KMS-11 (cell line): ENCODE measurements at regions not wholly inside any gene's neighbourhood (a gene's known extent, or its start where the extent isn't known, plus 50 kb on each side); places are given as distances from the start of the nearest gene placed in this dataset.

ENCODE experiments used
- H2AFZ ChIP-seq: fragments of 200-600 bp; sonication (generic); 2 replicates; pipeline ENCODE4 v1.6.1; 2016; ENCODE audit warnings: antibody characterized with exemption, mixed run types, low read depth
- H3K27ac ChIP-seq: fragments of 200-600 bp; sonication (generic); 2 replicates; pipeline ENCODE4 v1.6.1; 2016; ENCODE audit warnings: mild to moderate bottlenecking, mixed run types
- H3K27me3 ChIP-seq: fragments of 200-600 bp; sonication (generic); 2 replicates; pipeline ENCODE4 v1.6.1; 2017; ENCODE audit warnings: mild to moderate bottlenecking, low read depth, mixed run types, moderate library complexity; ENCODE audit not compliant: insufficient read depth
- H3K36me3 ChIP-seq: fragments of 200-600 bp; sonication (generic); 2 replicates; pipeline ENCODE4 v1.6.1; 2017; ENCODE audit warnings: mild to moderate bottlenecking, mixed run types; ENCODE audit not compliant: insufficient read depth
- H3K4me1 ChIP-seq: fragments of 200-600 bp; sonication (generic); 2 replicates; pipeline ENCODE4 v1.6.1; 2016; ENCODE audit warnings: mild to moderate bottlenecking, low read depth, mixed run types; ENCODE audit not compliant: poor library complexity, severe bottlenecking
- H3K4me2 ChIP-seq: fragments of 200-600 bp; sonication (generic); 2 replicates; pipeline ENCODE4 v1.7.0; 2016; ENCODE audit warnings: mild to moderate bottlenecking, mixed run types
- H3K4me3 ChIP-seq: fragments of 200-600 bp; sonication (generic); IDR thresholded peaks from 2 replicates; pipeline ENCODE4 v1.6.1; 2017; ENCODE audit warnings: low read depth, low read length, mixed read lengths; ENCODE audit not compliant: insufficient read depth
- H3K79me2 ChIP-seq: fragments of 200-600 bp; sonication (generic); 2 replicates; pipeline ENCODE4 v1.6.1; 2016; ENCODE audit warnings: low read depth, mixed run types; ENCODE audit not compliant: insufficient read depth
- H3K9ac ChIP-seq: fragments of 200-600 bp; sonication (generic); 2 replicates; pipeline ENCODE4 v1.6.1; 2016; ENCODE audit warnings: mild to moderate bottlenecking, mixed run types
- H4K20me1 ChIP-seq: fragments of 200-600 bp; sonication (generic); 2 replicates; pipeline ENCODE4 v1.6.1; 2016; ENCODE audit warnings: mild to moderate bottlenecking, mixed run types; ENCODE audit not compliant: insufficient read depth
- CTCF ChIP-seq: fragments of 200-600 bp; sonication (generic); conservative IDR thresholded peaks from 2 replicates; pipeline ENCODE4 v1.6.1; 2017; ENCODE audit warnings: low read depth, mild to moderate bottlenecking, antibody characterized with exemption, low read length, moderate library complexity, mixed read lengths

GRCh38 chr12:102322254-102322653 lies 124.6 kb upstream of the PMCH start:
- Histone ChIP-seq H4K20me1 (no peaks in the 10 kb centered on the region), H3K4me1 (no peaks in the 10 kb centered on the region), H3K36me3 (no peaks in the 10 kb centered on the region), H3K4me3 (no peak overlapping the region), H3K9ac (no peak overlapping the region), H3K27me3 (no peaks in the 10 kb centered on the region), H3K79me2 (no peaks in the 10 kb centered on the region), H3K27ac (no peak overlapping the region), H2AFZ (no peak overlapping the region), H3K4me2 (no peak overlapping the region)
- TF ChIP-seq CTCF, result no peak

GRCh38 chr12:102321305-102322082 lies 123.9 kb upstream of the PMCH start:
- H3K27ac ChIP-seq, result no peak overlapping the region
- no peaks in the 10 kb centered on the region for H4K20me1 ChIP-seq
- no peak overlapping the region for H2AFZ ChIP-seq
- no peaks in the 10 kb centered on the region for H3K36me3 ChIP-seq
- H3K9ac ChIP-seq, result no peak overlapping the region
- no peak for TF ChIP-seq CTCF
- no peak overlapping the region for H3K4me3 ChIP-seq
- no peak overlapping the region for H3K4me2 ChIP-seq
- H3K79me2 ChIP-seq, result no peaks in the 10 kb centered on the region
- no peaks in the 10 kb centered on the region for H3K4me1 ChIP-seq
- H3K27me3 ChIP-seq, result no peaks in the 10 kb centered on the region

- TF ChIP-seq CTCF, result no peak
- no peaks in the 10 kb centered on the region for H3K27me3 ChIP-seq
Observed at GRCh38 chr12:102317155-102317554, 119.5 kb upstream of the PMCH start.

GRCh38 chr12:102316723-102317122 lies 119.1 kb upstream of the PMCH start:
- Histone ChIP-seq H3K9ac (no peak overlapping the region), H3K27me3 (no peaks in the 10 kb centered on the region), H4K20me1 (no peaks in the 10 kb centered on the region), H3K27ac (no peak overlapping the region), H3K79me2 (no peaks in the 10 kb centered on the region), H2AFZ (no peak overlapping the region), H3K36me3 (no peaks in the 10 kb centered on the region), H3K4me2 (no peak overlapping the region), H3K4me1 (no peaks in the 10 kb centered on the region), H3K4me3 (no peak overlapping the region)
- TF ChIP-seq CTCF, result no peak

More at GRCh38 chr12:102317155-102317554, 119.5 kb upstream of the PMCH start:
- no peak overlapping the region for H3K4me2 ChIP-seq
- no peak overlapping the region for H3K9ac ChIP-seq
- H3K79me2 ChIP-seq, result no peaks in the 10 kb centered on the region
- H3K4me1 ChIP-seq, result no peaks in the 10 kb centered on the region
- no peaks in the 10 kb centered on the region for H4K20me1 ChIP-seq
- no peak overlapping the region for H2AFZ ChIP-seq
- no peak overlapping the region for H3K4me3 ChIP-seq
- no peak overlapping the region for H3K27ac ChIP-seq
- no peaks in the 10 kb centered on the region for H3K36me3 ChIP-seq
